ENCODE measurements at regions not wholly inside any gene's neighbourhood (a gene's known extent, or its start where the extent isn't known, plus 50 kb on each side); places are given as distances from the start of the nearest gene placed in this dataset.

- Histone ChIP-seq H3K9me3 (replicated peaks; ENCODE audit: control insufficient read depth, insufficient read depth, low read length) (no peaks in the 10 kb centered on the region), H2AFZ (ENCODE audit: low read depth, low read length) (no peak overlapping the region), H3K4me3 (replicated peaks in 1 of 3; ENCODE audit: insufficient read depth in 1 of 3, low read depth in 1 of 3, low read length in 3 of 3) (no peak overlapping the region), H3K27me3 (ENCODE audit: control insufficient read depth in 2 of 2, insufficient read depth in 2 of 2, low read length in 2 of 2) (no peaks in the 10 kb centered on the region), H3K9ac (replicated peaks; ENCODE audit: extremely low read depth, insufficient read depth, low read length) (no peak overlapping the region), H3K36me3 (ENCODE audit: control insufficient read depth in 2 of 2, extremely low read depth in 1 of 2, insufficient read depth in 2 of 2, low read length in 2 of 2) (no peaks in the 10 kb centered on the region), H3K4me1 (ENCODE audit: control insufficient read depth, extremely low read depth, insufficient read depth, low read length) (no peaks in the 10 kb centered on the region), H3K9me1 (replicated peaks; ENCODE audit: control insufficient read depth, extremely low read depth, insufficient read depth, low read length) (no peaks in the 10 kb centered on the region), H4K20me1 (replicated peaks; ENCODE audit: control insufficient read depth, extremely low read depth, insufficient read depth, low read length) (no peaks in the 10 kb centered on the region), H3K27ac (ENCODE audit: insufficient read depth, low read depth, low read length) (no peak overlapping the region), H3K79me2 (ENCODE audit: control insufficient read depth, insufficient read depth, low read length) (no peaks in the 10 kb centered on the region), H3K4me2 (ENCODE audit: insufficient read depth, low read length) (no peak overlapping the region)
- ChIA-PET CTCF (no interaction called here), POLR2A (no interaction called here)
- no peak for FAIRE-seq
- BruUV-seq (replicated peaks), result no TSS peak
- intact Hi-C loops (cut with micrococcal nuclease), result no loop called here
- dilution Hi-C loops (cut with MboI; ENCODE audit: extremely low pct_ligation_motif_present, low sequenced_read_pairs), result no loop called here
- TF ChIP-seq FOS (IDR thresholded peaks at IDR 0.05; ENCODE audit: borderline replicate concordance, insufficient read depth, low read length), result no peak
- no peak for TF ChIP-seq POLR2A (IDR thresholded peaks at IDR 0.05; ENCODE audit: low read depth, low read length)
- TF ChIP-seq MYC (IDR thresholded peaks at IDR 0.05; ENCODE audit: low read depth, low read length), result no peak
- no peak for TF ChIP-seq POLR2AphosphoS5 (IDR thresholded peaks at IDR 0.05; ENCODE audit: insufficient read depth, low read depth, low read length)
- TF ChIP-seq MAX (IDR thresholded peaks at IDR 0.05; ENCODE audit: insufficient read depth, insufficient read length), result no peak
- TF ChIP-seq GATA2 (IDR thresholded peaks at IDR 0.05; ENCODE audit: insufficient read depth, insufficient read length, low read depth, low read length), result no peak
- TF ChIP-seq JUN (IDR thresholded peaks at IDR 0.05; ENCODE audit: borderline replicate concordance, insufficient read depth, insufficient read length, low read depth), result no peak
- no peak for TF ChIP-seq EZH2 (IDR thresholded peaks at IDR 0.05; ENCODE audit: borderline replicate concordance, low read depth, low read length, severe bottlenecking)
- no peak for DNase-seq (ENCODE audit: low read depth, low spot score)
Observed at GRCh38 chr9:71620331-71620730, 148.0 kb downstream of the CEMIP2 start.

GRCh38 chr9:71619926-71620325, 148.4 kb downstream of the CEMIP2 start:
- Histone ChIP-seq H3K4me2 (ENCODE audit: insufficient read depth, low read length) (no peak overlapping the region), H4K20me1 (replicated peaks; ENCODE audit: control insufficient read depth, extremely low read depth, insufficient read depth, low read length) (no peaks in the 10 kb centered on the region), H3K9me1 (replicated peaks; ENCODE audit: control insufficient read depth, extremely low read depth, insufficient read depth, low read length) (no peaks in the 10 kb centered on the region), H3K27ac (ENCODE audit: insufficient read depth, low read depth, low read length) (no peak overlapping the region), H3K79me2 (ENCODE audit: control insufficient read depth, insufficient read depth, low read length) (no peaks in the 10 kb centered on the region), H3K9me3 (replicated peaks; ENCODE audit: control insufficient read depth, insufficient read depth, low read length) (no peaks in the 10 kb centered on the region), H3K9ac (replicated peaks; ENCODE audit: extremely low read depth, insufficient read depth, low read length) (no peak overlapping the region), H3K36me3 (ENCODE audit: control insufficient read depth in 2 of 2, extremely low read depth in 1 of 2, insufficient read depth in 2 of 2, low read length in 2 of 2) (no peaks in the 10 kb centered on the region), H3K4me3 (replicated peaks in 1 of 3; ENCODE audit: insufficient read depth in 1 of 3, low read depth in 1 of 3, low read length in 3 of 3) (no peak overlapping the region), H3K4me1 (ENCODE audit: control insufficient read depth, extremely low read depth, insufficient read depth, low read length) (no peaks in the 10 kb centered on the region), H2AFZ (ENCODE audit: low read depth, low read length) (no peak overlapping the region), H3K27me3 (ENCODE audit: control insufficient read depth in 2 of 2, insufficient read depth in 2 of 2, low read length in 2 of 2) (no peaks in the 10 kb centered on the region)
- ChIA-PET POLR2A (no interaction called here), CTCF (interaction anchor here (0.8 to 1.3 kb wide), 2 partner anchors 8 to 27 kb away, joined by 3 to 5 read pairs; no protein-coding TSS in a partner anchor)
- BruUV-seq (replicated peaks), result no TSS peak
- dilution Hi-C loops (cut with MboI; ENCODE audit: extremely low pct_ligation_motif_present, low sequenced_read_pairs) (no loop called here), intact Hi-C loops (cut with micrococcal nuclease) (no loop called here)
- FAIRE-seq, result no peak
- DNase-seq (ENCODE audit: low read depth, low spot score), result no peak
- TF ChIP-seq POLR2AphosphoS5 (IDR thresholded peaks at IDR 0.05; ENCODE audit: insufficient read depth, low read depth, low read length), result no peak
- no peak for TF ChIP-seq GATA2 (IDR thresholded peaks at IDR 0.05; ENCODE audit: insufficient read depth, insufficient read length, low read depth, low read length)
- TF ChIP-seq FOS (IDR thresholded peaks at IDR 0.05; ENCODE audit: borderline replicate concordance, insufficient read depth, low read length), result no peak
- TF ChIP-seq JUN (IDR thresholded peaks at IDR 0.05; ENCODE audit: borderline replicate concordance, insufficient read depth, insufficient read length, low read depth), result no peak
- no peak for TF ChIP-seq CTCF (IDR thresholded peaks at IDR 0.05; ENCODE audit: extremely low read depth in 1 of 2, insufficient read depth in 1 of 2, low read depth in 1 of 2, low read length in 2 of 2)
- no peak for TF ChIP-seq MYC (IDR thresholded peaks at IDR 0.05; ENCODE audit: low read depth, low read length)
- TF ChIP-seq POLR2A (IDR thresholded peaks at IDR 0.05; ENCODE audit: low read depth, low read length), result no peak
- TF ChIP-seq EZH2 (IDR thresholded peaks at IDR 0.05; ENCODE audit: borderline replicate concordance, low read depth, low read length, severe bottlenecking), result no peak
- no peak for TF ChIP-seq MAX (IDR thresholded peaks at IDR 0.05; ENCODE audit: insufficient read depth, insufficient read length)

Data from endothelial cell of umbilical vein (primary cell).